ENCODE measurements at regions not wholly inside any gene's neighbourhood (a gene's known extent, or its start where the extent isn't known, plus 50 kb on each side); places are given as distances from the start of the nearest gene placed in this dataset.

DNA sequence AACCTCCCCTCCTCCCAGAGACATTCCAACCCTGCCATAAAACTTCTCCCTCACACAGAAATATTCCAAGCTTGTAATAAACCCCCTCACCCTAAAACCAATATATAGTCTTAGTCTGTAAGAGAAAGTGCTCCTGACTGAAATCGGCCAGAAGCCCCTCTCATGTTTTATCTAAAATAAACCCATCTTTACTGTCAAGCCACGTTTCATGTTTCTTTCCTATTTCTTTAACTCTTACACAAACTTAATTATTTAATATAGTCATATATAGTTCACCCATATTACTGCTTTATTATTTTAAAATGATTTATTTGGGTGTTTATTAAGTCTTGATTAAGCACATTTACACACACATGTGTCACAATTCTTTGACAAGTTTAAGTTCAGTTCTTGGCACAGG is 191.3 kb upstream of the AADAT start:
- TF ChIP-seq JUND (IDR thresholded peaks at IDR 0.05; ENCODE audit: low read depth) = no peak
- no peak for DNase-seq (ENCODE audit: low read depth in 1 of 2, low spot score in 1 of 2)
- in situ Hi-C loops (cut with HindIII; ENCODE audit: low pct_unique_long_range_greater_than_20kb, low sequenced_read_pairs) = no loop called here

DNA sequence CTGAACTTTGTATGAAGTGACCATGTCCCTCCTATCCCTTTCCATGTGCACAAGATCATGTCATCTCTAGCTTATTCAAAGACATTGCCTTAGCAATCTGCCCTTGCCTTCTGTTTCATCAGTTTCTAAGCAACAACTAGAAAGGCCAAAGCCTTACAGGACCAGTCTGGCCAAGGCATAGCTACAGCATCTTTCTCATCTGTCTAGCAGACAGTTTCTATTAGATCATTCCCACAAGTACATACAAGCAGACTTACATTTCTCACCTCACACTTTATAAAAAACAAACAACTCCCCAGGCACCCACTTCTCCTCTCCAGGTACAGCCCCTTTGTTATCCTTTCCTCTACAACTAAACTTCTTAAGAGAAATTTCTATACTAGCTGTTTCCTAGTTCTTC is 188.7 kb upstream of the AADAT start:
- no peak for DNase-seq (ENCODE audit: low read depth in 1 of 2, low spot score in 1 of 2)
- no peak for TF ChIP-seq JUND (IDR thresholded peaks at IDR 0.05; ENCODE audit: low read depth)
- in situ Hi-C loops (cut with HindIII; ENCODE audit: low pct_unique_long_range_greater_than_20kb, low sequenced_read_pairs) = no loop called here

DNA sequence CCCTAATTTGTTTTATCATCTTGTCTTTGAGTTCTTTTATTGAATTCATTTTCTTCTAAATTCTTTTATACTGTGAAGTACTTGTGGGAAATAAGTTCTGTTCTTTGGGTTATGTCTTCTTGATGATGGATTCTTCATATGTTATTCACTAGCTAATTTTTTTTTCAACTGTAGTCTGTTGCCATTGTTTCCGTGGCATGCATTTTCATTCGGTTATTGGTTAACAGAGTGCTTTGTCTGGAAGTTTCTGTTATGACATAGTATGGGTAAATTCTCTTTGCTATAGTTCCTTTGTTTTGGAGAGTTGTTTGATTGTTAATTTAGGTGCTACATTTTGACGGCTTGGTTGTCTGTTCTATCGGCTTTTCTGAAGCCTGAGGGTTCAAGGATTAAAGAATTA is 184.9 kb upstream of the AADAT start:
- no peak for TF ChIP-seq JUND (IDR thresholded peaks at IDR 0.05; ENCODE audit: low read depth)
- DNase-seq (ENCODE audit: low read depth in 1 of 2, low spot score in 1 of 2) = no peak
- in situ Hi-C loops (cut with HindIII; ENCODE audit: low pct_unique_long_range_greater_than_20kb, low sequenced_read_pairs) = no loop called here

DNA sequence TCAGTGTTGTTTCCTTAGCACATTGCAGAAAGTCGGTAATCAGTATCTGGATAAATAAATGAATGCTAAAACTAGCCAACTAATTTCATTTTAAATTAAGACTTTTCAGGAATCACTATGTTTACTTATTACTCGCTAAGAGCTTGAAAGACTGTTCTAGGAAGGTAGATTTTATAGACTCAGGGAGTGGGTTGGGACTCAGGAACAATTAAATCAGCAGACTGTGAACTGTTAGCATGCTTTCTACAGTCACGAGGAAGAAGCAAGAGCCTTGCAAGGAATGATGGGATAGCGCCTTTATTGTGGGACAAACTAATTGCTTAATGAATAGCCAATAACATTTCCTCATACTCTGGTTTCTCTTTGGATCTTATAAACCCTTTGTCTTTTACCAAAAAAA is 183.2 kb upstream of the AADAT start:
- no peak for TF ChIP-seq JUND (IDR thresholded peaks at IDR 0.05; ENCODE audit: low read depth)
- in situ Hi-C loops (cut with HindIII; ENCODE audit: low pct_unique_long_range_greater_than_20kb, low sequenced_read_pairs) = no loop called here
- no peak for DNase-seq (ENCODE audit: low read depth in 1 of 2, low spot score in 1 of 2)

DNA sequence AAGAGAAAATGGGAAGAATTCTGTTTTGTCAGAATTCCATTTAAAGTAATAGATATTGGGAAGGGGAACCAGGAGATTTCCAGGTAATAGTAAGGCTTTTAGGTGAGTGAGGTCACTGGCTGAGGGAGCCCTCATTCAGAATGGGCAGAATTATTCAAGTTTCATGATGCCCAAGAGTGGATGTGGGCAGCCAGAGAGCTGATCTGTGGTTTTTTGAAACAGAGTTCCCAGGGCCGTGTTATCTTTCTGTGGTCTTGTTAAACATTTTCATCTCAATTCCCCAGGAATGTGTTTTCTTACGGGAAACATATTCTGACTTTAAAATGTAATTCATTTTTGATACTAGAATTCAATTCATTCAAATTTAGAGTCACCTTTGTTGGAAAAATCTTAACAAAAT is 182.0 kb upstream of the AADAT start:
- no peak for DNase-seq (ENCODE audit: low read depth in 1 of 2, low spot score in 1 of 2)
- no peak for TF ChIP-seq JUND (IDR thresholded peaks at IDR 0.05; ENCODE audit: low read depth)
- in situ Hi-C loops (cut with HindIII; ENCODE audit: low pct_unique_long_range_greater_than_20kb, low sequenced_read_pairs) = no loop called here

DNA sequence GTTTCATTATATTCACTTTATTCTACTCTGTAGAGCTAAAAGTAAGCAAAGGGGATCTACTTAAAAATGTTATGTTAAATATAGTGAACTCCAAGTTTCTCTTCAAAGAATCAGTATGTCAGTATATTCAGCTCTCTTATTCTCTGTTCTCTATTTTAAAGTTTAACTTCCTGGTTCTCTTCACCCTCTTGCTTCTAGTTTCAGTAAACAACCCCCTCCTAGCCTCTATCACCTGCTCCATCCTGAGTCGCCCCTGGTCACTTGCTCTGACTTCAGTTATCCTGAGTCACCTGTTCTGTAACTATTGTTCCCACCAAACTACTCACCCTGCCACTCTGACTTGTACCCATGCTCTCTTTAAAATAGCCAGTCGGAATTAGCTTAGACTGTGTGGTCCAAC is 180.9 kb upstream of the AADAT start:
- no peak for TF ChIP-seq JUND (IDR thresholded peaks at IDR 0.05; ENCODE audit: low read depth)
- in situ Hi-C loops (cut with HindIII; ENCODE audit: low pct_unique_long_range_greater_than_20kb, low sequenced_read_pairs) = no loop called here
- DNase-seq (ENCODE audit: low read depth in 1 of 2, low spot score in 1 of 2) = no peak

DNA sequence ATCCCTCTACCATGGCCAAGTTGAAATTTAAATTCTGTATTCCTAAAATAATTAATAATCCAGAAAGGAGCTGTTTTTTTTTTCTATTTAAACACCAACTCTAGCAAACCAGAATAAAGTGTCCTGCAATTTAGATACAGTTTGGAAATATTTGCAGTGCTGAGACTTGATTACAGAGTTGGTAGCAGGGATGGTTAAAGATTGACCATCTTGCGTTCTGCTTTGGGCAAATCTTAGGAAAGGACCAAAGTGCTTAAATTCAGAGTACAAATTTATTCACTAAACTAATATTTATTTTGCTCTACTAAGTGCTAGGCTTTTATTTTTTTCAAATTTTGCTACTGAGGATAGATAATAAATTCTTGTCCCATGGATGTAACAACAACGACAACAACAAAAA is 180.2 kb upstream of the AADAT start:
- no peak for DNase-seq (ENCODE audit: low read depth in 1 of 2, low spot score in 1 of 2)
- in situ Hi-C loops (cut with HindIII; ENCODE audit: low pct_unique_long_range_greater_than_20kb, low sequenced_read_pairs) = no loop called here
- TF ChIP-seq JUND (IDR thresholded peaks at IDR 0.05; ENCODE audit: low read depth) = no peak

DNA sequence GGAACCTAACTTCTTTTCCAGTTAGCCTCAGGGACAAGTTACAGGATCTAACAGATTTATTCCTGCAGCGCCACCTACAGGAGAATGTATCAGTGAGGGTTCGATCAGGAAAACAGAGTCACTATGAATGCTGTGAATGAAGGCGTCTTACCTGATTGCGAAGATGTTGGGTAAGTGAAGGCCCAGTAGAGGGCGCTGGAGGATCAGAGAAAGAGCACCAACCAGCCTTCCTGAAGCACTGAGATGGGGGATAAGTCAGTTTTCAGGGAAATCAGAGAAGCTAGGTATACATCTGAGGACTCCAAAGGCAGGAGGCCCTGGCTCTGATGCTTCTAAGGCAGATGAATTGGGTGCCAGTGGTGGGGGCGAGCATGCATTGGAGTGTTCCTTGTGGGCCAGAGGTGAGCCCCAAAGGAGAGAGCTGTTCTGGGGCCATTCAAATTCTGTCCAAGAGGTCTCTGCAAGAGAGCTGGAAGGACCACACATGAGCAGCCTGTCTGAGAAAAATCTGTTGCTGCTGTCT is 169.9 kb upstream of the AADAT start:
- in situ Hi-C loops (cut with HindIII; ENCODE audit: low pct_unique_long_range_greater_than_20kb, low sequenced_read_pairs) = no loop called here
- DNase-seq (ENCODE audit: low read depth in 1 of 2, low spot score in 1 of 2) = peak; percentile 47 to 96
- TF ChIP-seq JUND (IDR thresholded peaks at IDR 0.05; ENCODE audit: low read depth) = no peak

DNA sequence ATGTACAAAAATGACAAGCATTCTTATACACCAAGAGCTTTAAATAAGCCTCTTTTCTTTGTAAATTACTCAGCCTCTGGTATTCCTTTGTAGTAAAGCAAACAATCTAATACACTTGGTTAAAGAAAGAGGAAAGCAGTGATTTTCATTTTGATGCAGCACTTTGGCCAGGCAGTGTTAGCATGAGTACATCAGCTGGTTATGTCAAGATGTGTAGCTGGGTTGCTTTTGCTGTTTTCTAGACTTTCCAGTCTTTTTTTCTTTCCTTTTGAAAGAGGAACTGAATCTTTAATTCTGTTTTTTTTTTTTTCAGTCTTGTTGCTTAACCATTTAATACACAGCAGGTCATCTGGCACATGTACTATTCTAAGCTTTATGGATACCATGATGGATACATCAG is 167.1 kb upstream of the AADAT start:
- no peak for TF ChIP-seq JUND (IDR thresholded peaks at IDR 0.05; ENCODE audit: low read depth)
- DNase-seq (ENCODE audit: low read depth in 1 of 2, low spot score in 1 of 2) = no peak
- in situ Hi-C loops (cut with HindIII; ENCODE audit: low pct_unique_long_range_greater_than_20kb, low sequenced_read_pairs) = no loop called here

DNA sequence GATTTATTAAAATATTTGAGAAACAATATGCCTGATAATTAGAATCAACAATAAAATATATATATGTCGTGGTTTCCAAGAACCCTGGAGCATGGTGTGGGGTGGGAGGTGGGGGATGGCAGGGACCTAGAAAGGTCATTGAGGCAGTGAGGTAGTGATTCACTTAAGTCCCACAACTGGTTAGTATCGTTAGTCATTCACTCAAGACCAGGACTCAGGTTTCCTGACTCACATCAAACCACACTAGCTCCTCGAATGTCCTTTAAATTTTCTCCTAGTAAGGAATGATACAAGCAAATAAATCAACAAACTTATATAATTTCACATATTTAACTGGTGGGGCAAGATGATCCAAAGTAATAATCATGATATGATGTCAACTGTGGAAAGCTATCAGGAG is 158.8 kb upstream of the AADAT start:
- DNase-seq (ENCODE audit: low read depth in 1 of 2, low spot score in 1 of 2) = no peak
- in situ Hi-C loops (cut with HindIII; ENCODE audit: low pct_unique_long_range_greater_than_20kb, low sequenced_read_pairs) = no loop called here
- TF ChIP-seq JUND (IDR thresholded peaks at IDR 0.05; ENCODE audit: low read depth) = no peak

DNA sequence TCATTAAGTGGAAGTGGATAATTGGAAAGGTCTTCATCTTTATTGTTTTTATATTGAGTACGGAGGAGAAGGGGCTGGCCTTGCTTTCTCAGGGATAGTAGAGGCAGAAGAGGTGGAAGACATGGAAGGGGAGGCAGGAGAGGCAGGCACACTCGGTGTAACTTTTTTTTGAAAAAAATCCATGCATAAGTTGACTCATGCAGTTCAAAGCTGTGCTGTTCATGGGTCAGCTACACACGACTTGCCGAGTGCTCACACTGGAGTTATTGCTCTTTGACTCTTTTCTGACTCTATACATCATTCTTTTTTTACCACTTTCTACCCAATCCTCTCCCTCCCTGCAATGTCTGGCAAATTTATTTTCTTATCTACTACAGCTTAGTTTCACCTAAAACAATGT is 158.3 kb upstream of the AADAT start:
- in situ Hi-C loops (cut with HindIII; ENCODE audit: low pct_unique_long_range_greater_than_20kb, low sequenced_read_pairs) = no loop called here
- no peak for DNase-seq (ENCODE audit: low read depth in 1 of 2, low spot score in 1 of 2)
- no peak for TF ChIP-seq JUND (IDR thresholded peaks at IDR 0.05; ENCODE audit: low read depth)

DNA sequence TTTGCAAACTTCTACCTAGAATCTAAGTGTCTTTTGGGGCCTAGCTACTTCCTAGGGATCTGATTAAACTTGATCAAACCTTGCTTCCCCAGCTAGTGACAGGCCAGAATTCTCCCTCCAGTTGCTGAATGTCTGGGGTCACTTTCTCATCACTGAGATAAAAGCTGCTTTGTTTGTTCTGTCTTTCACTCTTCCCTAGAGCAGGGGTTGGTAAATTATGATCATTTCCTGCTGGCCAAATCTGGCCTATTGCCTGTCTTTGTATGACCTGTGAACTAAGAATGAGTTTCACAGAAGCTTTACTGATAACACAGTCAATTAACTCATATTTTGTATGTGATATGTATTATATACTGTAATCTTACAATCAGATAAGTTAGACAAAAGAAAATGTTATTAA is 157.8 kb upstream of the AADAT start:
- TF ChIP-seq JUND (IDR thresholded peaks at IDR 0.05; ENCODE audit: low read depth) = no peak
- in situ Hi-C loops (cut with HindIII; ENCODE audit: low pct_unique_long_range_greater_than_20kb, low sequenced_read_pairs) = no loop called here
- DNase-seq (ENCODE audit: low read depth in 1 of 2, low spot score in 1 of 2) = no peak

DNA sequence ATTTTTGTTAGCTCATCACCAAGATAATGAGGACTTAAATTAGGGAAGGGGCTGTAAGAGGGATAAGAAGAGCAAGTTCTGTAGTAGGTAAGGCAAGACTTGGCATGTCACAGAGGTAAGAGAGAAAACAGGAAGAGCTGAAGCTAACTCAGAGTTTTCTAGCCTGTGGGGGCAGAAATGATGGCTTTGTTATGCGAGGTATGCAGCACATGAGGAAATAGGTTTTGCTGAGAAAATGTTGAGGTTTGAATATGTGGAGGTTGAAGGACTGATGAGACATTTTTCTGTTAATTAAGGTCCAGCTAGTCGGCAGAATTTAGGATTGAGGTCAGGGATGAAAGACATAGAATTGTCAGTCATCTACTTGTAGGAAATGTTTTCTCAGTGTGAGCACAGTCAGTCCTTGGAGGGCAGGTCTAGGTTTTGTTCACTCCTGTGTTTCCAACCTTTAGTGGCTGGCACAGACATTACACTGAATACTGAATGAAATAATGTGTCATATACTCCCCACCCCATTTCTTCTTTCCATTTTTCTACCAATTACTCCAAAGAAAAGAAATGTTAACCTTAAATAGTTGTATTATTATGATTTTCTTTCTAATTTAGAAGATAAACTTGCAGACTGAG is 154.0 kb upstream of the AADAT start:
- in situ Hi-C loops (cut with HindIII; ENCODE audit: low pct_unique_long_range_greater_than_20kb, low sequenced_read_pairs) = no loop called here
- no peak for TF ChIP-seq JUND (IDR thresholded peaks at IDR 0.05; ENCODE audit: low read depth)
- peak in 1 of 2 experiments; percentile 37 for DNase-seq (ENCODE audit: low read depth in 1 of 2, low spot score in 1 of 2)

DNA sequence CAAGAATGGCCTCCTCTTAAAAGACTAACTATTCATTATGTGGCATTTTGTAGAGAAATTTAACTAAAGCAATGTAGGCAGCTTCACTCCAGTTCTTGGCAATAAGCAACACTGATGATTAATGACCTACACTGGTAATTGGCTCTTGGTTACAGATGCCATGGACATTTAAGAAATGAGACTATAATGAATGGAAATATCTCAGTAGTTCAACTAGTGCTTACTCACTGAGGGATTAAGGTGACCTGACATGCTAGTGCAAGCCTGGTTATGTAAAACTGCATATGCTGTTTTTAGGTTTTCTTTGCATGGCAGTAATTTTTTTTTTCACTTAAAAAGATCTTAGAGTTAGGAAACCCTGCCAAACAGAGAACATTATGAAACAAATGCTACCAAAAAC is 152.7 kb upstream of the AADAT start:
- in situ Hi-C loops (cut with HindIII; ENCODE audit: low pct_unique_long_range_greater_than_20kb, low sequenced_read_pairs) = no loop called here
- TF ChIP-seq JUND (IDR thresholded peaks at IDR 0.05; ENCODE audit: low read depth) = no peak
- DNase-seq (ENCODE audit: low read depth in 1 of 2, low spot score in 1 of 2) = no peak
